SU-DHL-6 (cell line): ENCODE measurements at regions not wholly inside any gene's neighbourhood (a gene's known extent, or its start where the extent isn't known, plus 50 kb on each side); places are given as distances from the start of the nearest gene placed in this dataset.

Experiments
- EZH2phosphoT487 ChIP-seq: fragments of 200-600 bp; sonication (generic), shearing (Covaris generic); conservative IDR thresholded peaks from 2 replicates; pipeline ENCODE4 v1.6.1; 2018; ENCODE audit warnings: mild to moderate bottlenecking, antibody characterized with exemption, low read length, moderate library complexity, mixed read lengths
- TF ChIP-seq, protein P1 (sequence below): fragments of 200-600 bp; sonication (generic); IDR thresholded peaks from one replicate; pipeline ENCODE4 v1.5.1; 2017; ENCODE audit warnings: antibody characterized with exemption, mild to moderate bottlenecking, low read length, moderate library complexity; ENCODE audit not compliant: insufficient read depth, poor library complexity, severe bottlenecking

DNA sequence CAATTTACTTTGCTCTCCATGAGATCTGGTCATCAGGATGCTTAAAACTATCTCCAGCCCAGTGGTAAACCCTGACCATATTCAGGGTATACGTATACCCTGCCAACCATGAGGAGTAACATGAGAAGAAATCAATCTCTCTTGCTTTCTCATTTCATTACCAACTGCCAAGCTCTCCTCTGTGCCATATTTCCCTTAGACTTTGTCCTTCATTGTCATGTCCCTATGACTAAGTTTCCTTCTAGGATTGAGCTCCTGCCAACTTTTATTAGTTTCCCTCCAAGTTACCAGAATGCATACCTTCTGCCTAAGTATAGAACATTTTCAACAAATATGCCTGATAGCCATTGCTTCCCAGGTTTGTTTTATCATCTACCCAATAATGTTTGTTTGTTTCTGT is 1113.9 kb upstream of the B3GALT2 start:
- TF ChIP-seq, protein P1, sequence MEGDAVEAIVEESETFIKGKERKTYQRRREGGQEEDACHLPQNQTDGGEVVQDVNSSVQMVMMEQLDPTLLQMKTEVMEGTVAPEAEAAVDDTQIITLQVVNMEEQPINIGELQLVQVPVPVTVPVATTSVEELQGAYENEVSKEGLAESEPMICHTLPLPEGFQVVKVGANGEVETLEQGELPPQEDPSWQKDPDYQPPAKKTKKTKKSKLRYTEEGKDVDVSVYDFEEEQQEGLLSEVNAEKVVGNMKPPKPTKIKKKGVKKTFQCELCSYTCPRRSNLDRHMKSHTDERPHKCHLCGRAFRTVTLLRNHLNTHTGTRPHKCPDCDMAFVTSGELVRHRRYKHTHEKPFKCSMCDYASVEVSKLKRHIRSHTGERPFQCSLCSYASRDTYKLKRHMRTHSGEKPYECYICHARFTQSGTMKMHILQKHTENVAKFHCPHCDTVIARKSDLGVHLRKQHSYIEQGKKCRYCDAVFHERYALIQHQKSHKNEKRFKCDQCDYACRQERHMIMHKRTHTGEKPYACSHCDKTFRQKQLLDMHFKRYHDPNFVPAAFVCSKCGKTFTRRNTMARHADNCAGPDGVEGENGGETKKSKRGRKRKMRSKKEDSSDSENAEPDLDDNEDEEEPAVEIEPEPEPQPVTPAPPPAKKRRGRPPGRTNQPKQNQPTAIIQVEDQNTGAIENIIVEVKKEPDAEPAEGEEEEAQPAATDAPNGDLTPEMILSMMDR = no peak
- no peak for TF ChIP-seq EZH2phosphoT487
